Suprapubic skin (tissue), 4 donors: ENCODE measurements at regions not wholly inside any gene's neighbourhood (a gene's known extent, or its start where the extent isn't known, plus 50 kb on each side); places are given as distances from the start of the nearest gene placed in this dataset.

ENCODE experiments used
- EP300 ChIP-seq: sonication (generic); formaldehyde crosslinking; IDR thresholded peaks from one replicate; pipeline ENCODE4 v1.6.1; 2017; ENCODE audit warnings: antibody characterized with exemption
- POLR2AphosphoS5 ChIP-seq, 3 donors: sonication (generic); formaldehyde crosslinking; IDR thresholded peaks; one replicate each; pipeline ENCODE4 v1.6.1; 2017; ENCODE audit warnings: antibody characterized with exemption in 3 of 3
- TF ChIP-seq, protein P1 (sequence below), 2 donors: fragments of 200-600 bp in 1 of 2; fragments of 450-650 bp in 1 of 2; sonication (generic) in 1 of 2; IDR thresholded peaks; one replicate each; pipeline ENCODE4 v1.5.1; 2016 to 2019; ENCODE audit warnings: antibody characterized with exemption in 2 of 2, mild to moderate bottlenecking in 1 of 2, moderate library complexity in 1 of 2

DNA sequence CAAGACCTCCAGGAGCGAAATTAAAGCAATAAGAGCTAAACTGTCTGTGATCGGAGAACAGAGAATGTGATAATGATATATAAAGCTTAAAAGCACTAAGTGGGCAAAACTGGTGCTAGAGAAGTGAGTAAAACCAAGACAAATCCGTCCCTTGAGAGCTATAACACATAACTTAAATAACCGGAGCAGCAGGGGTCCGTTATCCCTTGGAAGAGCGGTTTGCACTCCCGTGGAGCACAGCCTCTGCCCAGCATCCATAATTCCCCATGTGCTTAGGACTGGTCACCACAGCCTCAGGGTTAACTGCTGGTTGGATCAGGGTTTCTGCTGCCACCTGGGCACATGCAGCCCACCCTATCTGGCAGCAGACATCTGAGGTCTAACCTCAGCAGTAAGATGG lies 489.0 kb downstream of the NPIPA7 start:
- TF ChIP-seq EP300 (no peak), POLR2AphosphoS5 (IDR thresholded peaks at IDR 0.05) (no peak)
- TF ChIP-seq, protein P1, sequence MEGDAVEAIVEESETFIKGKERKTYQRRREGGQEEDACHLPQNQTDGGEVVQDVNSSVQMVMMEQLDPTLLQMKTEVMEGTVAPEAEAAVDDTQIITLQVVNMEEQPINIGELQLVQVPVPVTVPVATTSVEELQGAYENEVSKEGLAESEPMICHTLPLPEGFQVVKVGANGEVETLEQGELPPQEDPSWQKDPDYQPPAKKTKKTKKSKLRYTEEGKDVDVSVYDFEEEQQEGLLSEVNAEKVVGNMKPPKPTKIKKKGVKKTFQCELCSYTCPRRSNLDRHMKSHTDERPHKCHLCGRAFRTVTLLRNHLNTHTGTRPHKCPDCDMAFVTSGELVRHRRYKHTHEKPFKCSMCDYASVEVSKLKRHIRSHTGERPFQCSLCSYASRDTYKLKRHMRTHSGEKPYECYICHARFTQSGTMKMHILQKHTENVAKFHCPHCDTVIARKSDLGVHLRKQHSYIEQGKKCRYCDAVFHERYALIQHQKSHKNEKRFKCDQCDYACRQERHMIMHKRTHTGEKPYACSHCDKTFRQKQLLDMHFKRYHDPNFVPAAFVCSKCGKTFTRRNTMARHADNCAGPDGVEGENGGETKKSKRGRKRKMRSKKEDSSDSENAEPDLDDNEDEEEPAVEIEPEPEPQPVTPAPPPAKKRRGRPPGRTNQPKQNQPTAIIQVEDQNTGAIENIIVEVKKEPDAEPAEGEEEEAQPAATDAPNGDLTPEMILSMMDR (IDR thresholded peaks at IDR 0.05), result no peak
